SK-N-MC (cell line): ENCODE measurements at regions not wholly inside any gene's neighbourhood (a gene's known extent, or its start where the extent isn't known, plus 50 kb on each side); places are given as distances from the start of the nearest gene placed in this dataset.

Experiments used
- EZH2 ChIP-seq: fragments of 200-600 bp; sonication (generic); IDR thresholded peaks from one replicate; pipeline ENCODE4 v1.6.1; 2017; ENCODE audit warnings: antibody characterized with exemption
- FOXP2 ChIP-seq: optimal IDR thresholded peaks from 2 replicates; pipeline ENCODE3; 2011; ENCODE audit warnings: mild to moderate bottlenecking, moderate library complexity; ENCODE audit not compliant: insufficient read depth; ENCODE audit errors: extremely low read length, control extremely low read depth
- POLR2AphosphoS5 ChIP-seq: IDR thresholded peaks from 2 replicates; pipeline ENCODE4 v1.6.1; 2012; ENCODE audit warnings: mild to moderate bottlenecking, low read depth, low read length, borderline replicate concordance

DNA sequence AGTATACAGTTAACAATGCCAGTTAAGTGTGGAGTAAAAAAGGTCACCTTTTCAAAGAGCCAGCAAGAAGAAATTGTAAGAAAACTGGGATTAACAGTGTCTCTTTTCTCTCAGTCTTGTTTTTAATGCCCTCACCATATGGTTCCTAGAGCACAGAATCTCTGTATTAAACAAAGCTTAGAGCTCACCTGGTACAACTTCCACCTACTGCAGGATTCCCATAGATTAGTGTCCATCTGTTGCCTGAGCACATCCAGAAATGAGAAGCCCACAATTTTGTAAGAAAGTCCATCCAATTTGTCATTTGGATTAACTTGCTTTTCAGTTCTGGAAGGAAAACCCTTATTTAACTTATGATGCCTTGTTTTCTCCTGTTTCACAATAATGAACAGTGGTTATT is 1037.1 kb downstream of the STPG2 start:
- no peak for TF ChIP-seq EZH2
- TF ChIP-seq POLR2AphosphoS5: no peak
- TF ChIP-seq FOXP2: no peak
